ENCODE measurements at regions not wholly inside any gene's neighbourhood (a gene's known extent, or its start where the extent isn't known, plus 50 kb on each side); places are given as distances from the start of the nearest gene placed in this dataset.

DNA sequence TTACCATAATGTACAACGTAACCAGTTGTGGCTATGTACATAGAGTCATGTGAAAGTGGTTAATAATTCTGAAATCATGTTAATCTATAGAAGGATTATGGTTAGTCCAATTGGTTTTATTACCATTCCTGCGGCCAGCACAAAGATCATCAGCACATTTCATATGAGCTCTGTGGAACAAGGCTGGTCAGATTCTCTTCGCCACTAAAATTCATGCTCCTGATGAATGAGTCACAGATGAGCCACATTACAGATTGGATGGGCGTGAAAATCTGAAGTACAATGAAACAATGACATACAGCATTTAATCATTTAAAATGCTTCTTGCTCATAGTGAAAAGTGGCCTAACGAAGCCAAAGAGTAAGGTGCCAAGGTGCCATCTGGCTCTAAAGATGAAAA is 716.2 kb upstream of the PHF14 start:
- DNase-seq: no peak
- H3K36me3 Mint-ChIP-seq (ENCODE audit: low read depth): no peaks in the 10 kb centered on the region
- intact Hi-C loops (cut with micrococcal nuclease): no loop called here
- H3K4me1 Mint-ChIP-seq: no peaks in the 10 kb centered on the region
- H3K27me3 Mint-ChIP-seq: no peaks in the 10 kb centered on the region
- H3K4me3 Mint-ChIP-seq: no peak overlapping the region
- H3K27ac Mint-ChIP-seq: no peak overlapping the region
- no peaks in the 10 kb centered on the region for H3K9me3 Mint-ChIP-seq

DNA sequence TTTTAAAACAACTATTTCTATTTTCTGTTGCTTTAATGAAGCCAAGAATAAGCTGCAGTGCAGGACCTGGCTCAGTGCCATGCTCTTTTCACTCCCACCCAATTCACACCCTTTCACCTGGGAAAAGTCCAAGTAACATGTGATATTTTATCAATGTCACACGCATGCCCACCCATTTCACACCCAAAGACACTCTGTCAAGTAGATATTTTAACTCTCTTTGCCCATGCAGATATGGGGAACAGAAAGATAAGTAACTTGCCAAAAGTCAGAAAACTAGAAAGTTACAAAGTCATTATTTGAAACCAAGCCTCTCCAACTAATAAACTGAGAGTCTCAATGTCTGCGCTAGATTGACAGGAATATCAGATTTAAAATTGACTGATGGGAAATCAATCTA is 706.7 kb upstream of the PHF14 start:
- no peaks in the 10 kb centered on the region for H3K36me3 Mint-ChIP-seq (ENCODE audit: low read depth)
- no peaks in the 10 kb centered on the region for H3K27me3 Mint-ChIP-seq
- H3K27ac Mint-ChIP-seq: no peak overlapping the region
- DNase-seq: no peak
- intact Hi-C loops (cut with micrococcal nuclease): no loop called here
- no peaks in the 10 kb centered on the region for H3K4me1 Mint-ChIP-seq
- peaks cover 5% of the 10 kb centered on the region for H3K9me3 Mint-ChIP-seq
- no peak overlapping the region for H3K4me3 Mint-ChIP-seq

DNA sequence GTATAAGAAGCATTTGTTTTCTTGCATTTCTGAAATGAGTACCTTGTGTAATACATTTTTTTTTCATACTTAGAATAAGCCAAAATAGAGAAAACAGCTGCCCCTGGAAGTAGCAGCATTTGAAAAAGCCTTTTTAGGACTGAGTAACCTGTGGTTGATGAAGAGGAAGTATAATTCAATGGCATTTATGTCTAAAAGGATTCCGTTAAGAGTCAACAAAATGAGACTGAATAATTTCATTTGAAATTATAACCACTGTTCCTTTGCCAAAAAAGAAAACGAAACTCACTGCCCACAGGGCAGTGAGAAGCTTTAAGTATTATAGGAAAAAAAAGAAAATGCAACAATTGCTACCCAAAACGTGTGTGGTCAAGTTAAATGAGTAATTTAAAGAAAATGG is 705.6 kb upstream of the PHF14 start:
- Mint-ChIP-seq H3K36me3 (ENCODE audit: low read depth) (no peaks in the 10 kb centered on the region), H3K4me1 (no peaks in the 10 kb centered on the region), H3K27ac (no peak overlapping the region), H3K27me3 (no peaks in the 10 kb centered on the region), H3K4me3 (no peak overlapping the region), H3K9me3 (peaks cover 5% of the 10 kb centered on the region)
- intact Hi-C loops (cut with micrococcal nuclease): no loop called here
- DNase-seq: no peak

DNA sequence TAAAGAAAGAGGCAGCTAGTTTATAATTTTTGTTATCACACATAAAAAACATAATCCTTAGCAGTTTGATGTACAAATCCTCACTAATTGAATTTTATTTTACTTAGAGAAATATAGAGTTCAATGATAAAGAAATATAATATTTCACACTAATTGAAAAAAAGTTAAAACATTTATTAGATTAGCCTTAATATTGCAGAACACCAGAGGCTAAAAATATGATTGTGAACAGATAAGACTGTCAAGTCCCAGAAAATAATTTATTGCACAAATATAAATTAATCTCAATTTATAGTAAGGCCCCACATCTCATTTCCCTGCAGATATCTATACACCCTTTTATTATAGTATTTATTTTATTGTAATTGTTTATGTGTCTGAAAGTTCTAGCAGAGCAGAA is 690.8 kb upstream of the PHF14 start:
- H3K27ac Mint-ChIP-seq: no peak overlapping the region
- DNase-seq: no peak
- H3K4me3 Mint-ChIP-seq: no peak overlapping the region
- no peaks in the 10 kb centered on the region for H3K4me1 Mint-ChIP-seq
- H3K36me3 Mint-ChIP-seq (ENCODE audit: low read depth): no peaks in the 10 kb centered on the region
- no peaks in the 10 kb centered on the region for H3K9me3 Mint-ChIP-seq
- intact Hi-C loops (cut with micrococcal nuclease): no loop called here
- no peaks in the 10 kb centered on the region for H3K27me3 Mint-ChIP-seq

DNA sequence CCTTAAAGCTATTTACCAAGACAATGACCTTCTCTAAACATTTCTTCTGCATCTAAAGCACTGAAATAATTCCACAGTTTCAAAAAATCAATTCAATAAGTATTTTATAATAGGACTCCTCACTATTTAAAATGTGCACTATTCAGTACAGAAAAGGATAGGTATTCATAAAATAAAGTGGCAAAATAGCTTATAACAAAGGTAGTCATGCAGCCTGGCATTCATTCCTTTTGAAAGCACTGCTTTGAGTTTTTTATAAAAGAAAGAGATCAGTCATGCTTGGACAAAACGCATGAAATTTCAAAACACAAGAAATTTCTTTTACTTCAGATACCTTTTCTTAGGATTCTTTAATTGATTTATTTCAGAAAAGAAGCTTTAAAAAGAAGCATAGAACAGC is 689.7 kb upstream of the PHF14 start:
- no peak for DNase-seq

DNA sequence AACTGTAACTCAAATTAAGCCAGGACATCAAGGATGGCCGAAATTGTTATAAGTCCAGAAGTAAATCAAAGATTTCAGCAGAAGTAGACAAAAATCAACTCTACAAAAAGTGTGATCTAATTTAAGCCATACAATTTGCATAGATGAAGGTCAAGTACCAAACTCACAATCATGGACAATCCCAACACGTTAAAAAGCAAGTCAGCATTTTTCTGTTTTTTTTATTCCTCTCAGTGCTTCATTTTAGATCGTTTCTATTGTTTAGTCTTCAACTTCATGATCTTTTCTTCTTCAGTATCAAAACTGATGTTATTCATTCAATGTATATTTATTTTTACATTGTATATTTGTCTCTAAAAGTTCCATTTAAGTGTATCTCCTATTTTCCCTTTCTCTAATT is 674.3 kb upstream of the PHF14 start:
- intact Hi-C loops (cut with micrococcal nuclease): no loop called here
- Mint-ChIP-seq H3K4me1 (no peaks in the 10 kb centered on the region), H3K36me3 (ENCODE audit: low read depth) (no peaks in the 10 kb centered on the region), H3K27ac (no peak overlapping the region), H3K27me3 (no peaks in the 10 kb centered on the region), H3K9me3 (no peaks in the 10 kb centered on the region), H3K4me3 (no peak overlapping the region)
- DNase-seq: no peak

More for the DNA sequence above, 689.7 kb upstream of the PHF14 start:
- Mint-ChIP-seq H3K27ac (no peak overlapping the region), H3K27me3 (no peaks in the 10 kb centered on the region), H3K4me3 (no peak overlapping the region), H3K9me3 (no peaks in the 10 kb centered on the region), H3K36me3 (ENCODE audit: low read depth) (no peaks in the 10 kb centered on the region), H3K4me1 (no peaks in the 10 kb centered on the region)
- intact Hi-C loops (cut with micrococcal nuclease): no loop called here

DNA sequence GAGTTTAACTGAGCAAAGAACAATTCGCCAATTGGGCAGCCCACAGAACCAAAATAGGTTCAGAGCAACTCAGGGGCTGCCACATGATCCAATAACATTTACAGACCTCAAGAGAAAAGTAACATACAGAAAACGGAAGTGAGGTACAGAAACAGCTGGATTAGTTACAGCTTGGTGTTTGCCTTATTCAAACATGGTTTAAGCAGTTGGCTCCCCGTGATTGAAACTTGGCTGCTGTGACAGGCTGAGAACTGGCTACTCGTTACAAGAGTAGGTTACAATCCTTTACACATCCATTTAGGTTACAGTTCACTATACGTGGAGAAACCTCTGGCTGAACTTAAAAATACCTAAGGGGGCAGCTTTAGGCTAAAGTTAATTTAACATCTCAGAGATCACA is 673.1 kb upstream of the PHF14 start:
- no peak for DNase-seq
- Mint-ChIP-seq H3K4me1 (no peaks in the 10 kb centered on the region), H3K9me3 (no peaks in the 10 kb centered on the region), H3K4me3 (no peak overlapping the region), H3K27ac (no peak overlapping the region), H3K36me3 (ENCODE audit: low read depth) (no peaks in the 10 kb centered on the region), H3K27me3 (no peaks in the 10 kb centered on the region)
- intact Hi-C loops (cut with micrococcal nuclease): no loop called here

DNA sequence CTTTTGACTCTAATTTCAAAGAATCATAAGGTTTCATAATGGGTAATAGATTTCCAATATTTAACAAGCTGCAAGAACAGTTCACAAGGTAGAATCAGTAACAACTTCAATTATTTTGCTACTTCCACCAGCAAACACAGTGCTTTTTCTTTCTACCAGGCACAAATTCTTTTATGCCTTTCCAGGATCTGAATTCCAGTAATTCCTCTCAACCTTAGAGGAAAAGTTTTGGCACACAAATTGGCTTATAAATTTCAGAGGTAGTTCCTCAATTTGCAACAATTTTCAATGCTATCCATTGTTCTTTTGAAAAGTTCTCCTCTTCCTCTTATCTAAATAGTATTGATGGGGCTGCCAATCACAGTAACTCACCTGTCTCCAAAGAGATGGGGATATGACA is 665.4 kb upstream of the PHF14 start:
- Mint-ChIP-seq H3K9me3 (no peaks in the 10 kb centered on the region), H3K4me1 (no peaks in the 10 kb centered on the region), H3K36me3 (ENCODE audit: low read depth) (no peaks in the 10 kb centered on the region), H3K27me3 (no peaks in the 10 kb centered on the region), H3K27ac (no peak overlapping the region), H3K4me3 (no peak overlapping the region)
- intact Hi-C loops (cut with micrococcal nuclease): no loop called here
- DNase-seq: no peak

DNA sequence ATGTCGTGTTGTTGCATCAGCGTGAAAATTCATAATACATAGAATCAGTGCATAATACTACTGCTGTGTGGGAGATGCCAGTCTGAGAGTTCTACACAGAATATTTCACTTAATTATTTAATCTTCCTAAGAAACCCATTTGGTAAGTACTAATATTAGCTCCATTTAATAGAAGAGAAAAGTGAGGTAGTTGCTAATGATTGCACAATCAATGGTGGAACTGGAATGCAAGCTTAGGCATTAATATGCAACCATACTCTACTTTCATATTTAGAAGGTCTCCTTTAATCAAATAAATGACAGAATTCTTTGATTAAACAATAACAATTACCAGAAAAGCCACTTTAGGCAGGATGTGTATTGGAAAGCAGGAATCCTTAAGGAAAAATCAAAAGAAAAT is 660.7 kb upstream of the PHF14 start:
- Mint-ChIP-seq H3K27ac (no peak overlapping the region), H3K4me3 (no peak overlapping the region)

DNA sequence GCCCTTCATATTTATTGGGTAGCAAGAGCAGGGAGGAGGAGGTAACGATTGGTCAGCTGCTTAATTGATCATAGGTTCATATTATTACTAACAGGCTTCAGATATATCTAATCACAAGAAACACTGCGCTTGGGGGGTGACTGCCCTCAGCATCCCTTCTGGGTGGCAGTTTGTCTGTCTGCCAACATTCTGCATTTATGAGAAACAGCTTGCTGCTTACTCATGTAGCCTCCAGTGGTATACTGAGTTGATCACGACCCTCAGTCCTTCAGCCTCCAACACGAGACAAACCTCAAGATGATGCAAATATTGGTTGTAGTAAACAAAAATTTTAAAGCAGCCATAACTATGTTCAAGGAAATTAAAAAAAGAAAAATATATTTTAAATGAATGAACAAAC is 657.8 kb upstream of the PHF14 start:
- intact Hi-C loops (cut with micrococcal nuclease): no loop called here
- Mint-ChIP-seq H3K27me3 (no peaks in the 10 kb centered on the region), H3K4me3 (no peak overlapping the region), H3K4me1 (no peaks in the 10 kb centered on the region), H3K36me3 (ENCODE audit: low read depth) (no peaks in the 10 kb centered on the region), H3K9me3 (no peaks in the 10 kb centered on the region), H3K27ac (no peak overlapping the region)
- no peak for DNase-seq

More for the DNA sequence above, 660.7 kb upstream of the PHF14 start:
- H3K27me3 Mint-ChIP-seq: no peaks in the 10 kb centered on the region
- no peaks in the 10 kb centered on the region for H3K4me1 Mint-ChIP-seq
- H3K36me3 Mint-ChIP-seq (ENCODE audit: low read depth): no peaks in the 10 kb centered on the region
- intact Hi-C loops (cut with micrococcal nuclease): no loop called here
- no peak for DNase-seq
- no peaks in the 10 kb centered on the region for H3K9me3 Mint-ChIP-seq

DNA sequence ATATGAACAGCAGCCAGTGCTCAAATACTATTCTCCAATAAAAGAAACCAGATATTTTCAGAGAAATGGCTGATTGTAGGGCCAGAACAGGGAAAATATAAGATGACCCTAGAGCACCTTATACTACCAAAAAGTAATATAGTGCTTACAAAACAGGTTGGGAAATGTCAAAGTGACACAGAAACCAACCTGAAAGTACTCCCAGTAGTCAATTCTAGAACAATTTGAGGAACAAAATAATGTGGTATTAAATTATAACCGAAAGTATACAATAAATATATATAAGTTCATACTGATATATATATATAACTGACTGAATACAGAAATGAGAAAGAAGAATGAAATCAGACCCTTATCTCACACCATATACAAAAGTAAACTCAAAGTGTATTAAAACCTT is 657.2 kb upstream of the PHF14 start:
- no peaks in the 10 kb centered on the region for H3K4me1 Mint-ChIP-seq
- no peaks in the 10 kb centered on the region for H3K27me3 Mint-ChIP-seq
- no peaks in the 10 kb centered on the region for H3K9me3 Mint-ChIP-seq
- no peak overlapping the region for H3K27ac Mint-ChIP-seq
- H3K36me3 Mint-ChIP-seq (ENCODE audit: low read depth): no peaks in the 10 kb centered on the region
- no peak overlapping the region for H3K4me3 Mint-ChIP-seq
- intact Hi-C loops (cut with micrococcal nuclease): no loop called here
- no peak for DNase-seq

DNA sequence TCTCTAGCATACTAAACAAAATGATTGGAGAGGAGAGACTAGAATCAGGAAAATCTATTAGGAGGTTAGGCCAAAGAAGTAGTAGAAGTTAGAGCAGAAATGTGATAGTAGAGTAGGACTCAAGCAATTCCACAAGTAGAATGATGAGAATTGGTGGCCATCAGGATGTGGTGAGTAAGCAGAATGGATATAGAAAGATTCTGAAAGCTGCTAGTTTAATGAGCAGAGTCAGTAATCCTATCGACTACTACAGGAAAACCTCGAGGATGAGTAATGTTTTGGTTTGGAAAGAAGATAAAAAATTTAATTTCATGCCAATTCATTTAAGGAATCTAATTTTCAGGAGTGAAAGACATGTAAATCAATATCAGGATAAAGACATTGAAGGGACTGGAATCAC is 648.3 kb upstream of the PHF14 start:
- intact Hi-C loops (cut with micrococcal nuclease): no loop called here
- no peak overlapping the region for H3K27ac Mint-ChIP-seq
- H3K9me3 Mint-ChIP-seq: no peaks in the 10 kb centered on the region
- H3K36me3 Mint-ChIP-seq (ENCODE audit: low read depth): no peaks in the 10 kb centered on the region
- H3K4me3 Mint-ChIP-seq: no peak overlapping the region
- H3K27me3 Mint-ChIP-seq: no peaks in the 10 kb centered on the region
- H3K4me1 Mint-ChIP-seq: no peaks in the 10 kb centered on the region
- no peak for DNase-seq

DNA sequence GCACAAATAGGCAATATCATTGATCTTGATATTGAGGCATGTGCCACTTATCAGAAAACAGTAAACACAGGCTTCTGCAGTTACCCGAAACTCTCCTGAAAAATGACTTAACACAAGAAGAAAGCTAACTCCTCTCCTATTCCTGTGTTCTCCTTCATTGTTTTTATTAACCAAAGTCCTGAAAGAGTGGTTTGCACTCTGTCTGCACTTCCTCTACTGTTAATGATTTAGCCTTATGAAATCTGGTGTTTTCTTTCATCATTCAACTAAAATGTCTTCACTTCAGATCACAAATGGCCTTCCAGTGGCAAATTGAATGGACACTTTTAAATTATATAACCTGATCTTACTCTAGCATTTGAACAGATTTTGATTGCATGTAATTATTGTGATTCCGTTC is 630.6 kb upstream of the PHF14 start:
- Mint-ChIP-seq H3K27me3 (no peaks in the 10 kb centered on the region), H3K9me3 (no peaks in the 10 kb centered on the region), H3K4me1 (no peaks in the 10 kb centered on the region), H3K36me3 (ENCODE audit: low read depth) (no peaks in the 10 kb centered on the region), H3K4me3 (no peak overlapping the region), H3K27ac (no peak overlapping the region)
- intact Hi-C loops (cut with micrococcal nuclease): no loop called here
- DNase-seq: no peak

DNA sequence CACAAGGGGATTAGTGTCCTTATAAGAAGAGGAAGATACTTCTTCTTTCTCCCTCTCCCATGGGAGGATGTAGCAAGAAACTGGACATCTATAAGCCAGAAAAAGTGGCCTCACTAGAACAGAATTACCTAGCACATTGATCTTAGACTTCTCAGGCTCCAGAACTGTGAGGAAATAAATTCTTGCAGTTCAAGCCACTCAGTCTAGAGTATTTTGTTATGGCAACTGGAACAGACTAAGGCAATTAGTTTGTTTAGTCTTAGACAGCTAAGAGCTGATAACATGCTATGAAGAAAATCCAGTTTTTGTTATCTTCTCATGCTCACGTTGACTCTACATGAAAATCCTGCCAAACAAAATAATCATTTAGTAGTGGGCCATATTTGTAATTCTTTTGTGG is 627.6 kb upstream of the PHF14 start:
- Mint-ChIP-seq H3K27me3 (no peaks in the 10 kb centered on the region), H3K4me1 (no peaks in the 10 kb centered on the region), H3K4me3 (no peak overlapping the region), H3K36me3 (ENCODE audit: low read depth) (no peaks in the 10 kb centered on the region), H3K27ac (no peak overlapping the region), H3K9me3 (no peaks in the 10 kb centered on the region)
- no peak for DNase-seq
- intact Hi-C loops (cut with micrococcal nuclease): no loop called here

DNA sequence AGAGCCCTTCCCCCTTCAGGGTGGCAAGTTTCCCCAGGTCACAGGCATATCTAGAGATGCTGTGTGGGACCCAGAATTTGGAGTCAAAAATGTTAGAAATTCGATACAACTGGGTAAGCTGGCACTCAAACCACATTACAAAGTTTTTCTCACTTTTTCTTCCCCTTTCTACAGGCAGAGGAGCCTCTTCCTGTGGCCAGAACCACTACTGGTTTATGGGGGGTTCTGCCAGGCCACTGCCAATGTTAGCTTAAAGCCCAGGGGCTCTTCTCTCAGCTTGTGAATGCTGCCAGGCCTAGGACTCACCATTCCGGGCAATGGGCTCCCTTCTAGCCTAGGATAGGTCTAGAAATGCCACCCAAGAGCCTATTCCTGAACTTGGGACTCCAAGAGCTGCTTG is 617.9 kb upstream of the PHF14 start:
- no peak overlapping the region for H3K27ac Mint-ChIP-seq
- H3K4me1 Mint-ChIP-seq: no peaks in the 10 kb centered on the region

DNA sequence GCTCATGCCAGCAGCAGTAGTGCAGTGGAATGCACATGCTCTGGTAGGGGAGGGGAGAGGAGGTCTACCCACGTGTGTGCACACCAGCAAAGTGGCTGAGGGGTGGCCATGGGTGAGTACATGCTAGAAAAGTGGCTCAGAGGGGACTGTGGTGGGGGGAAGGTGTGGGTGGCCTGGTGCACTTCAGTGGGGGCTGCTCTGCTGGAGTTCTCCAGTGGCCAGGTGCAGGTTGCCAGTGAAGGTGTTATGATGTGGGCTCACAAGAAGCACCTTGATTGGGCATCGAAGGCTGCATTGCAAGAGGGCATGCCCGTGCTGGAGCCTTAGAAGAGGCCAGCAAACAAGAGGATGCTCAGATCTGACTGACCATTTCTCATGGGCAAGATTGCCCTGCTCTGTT is 613.6 kb upstream of the PHF14 start:
- Mint-ChIP-seq H3K4me1 (no peaks in the 10 kb centered on the region), H3K27ac (no peak overlapping the region), H3K27me3 (no peaks in the 10 kb centered on the region), H3K9me3 (no peaks in the 10 kb centered on the region), H3K36me3 (ENCODE audit: low read depth) (no peaks in the 10 kb centered on the region), H3K4me3 (no peak overlapping the region)
- intact Hi-C loops (cut with micrococcal nuclease): no loop called here
- DNase-seq: no peak

More for the DNA sequence above, 617.9 kb upstream of the PHF14 start:
- Mint-ChIP-seq H3K27me3 (no peaks in the 10 kb centered on the region), H3K36me3 (ENCODE audit: low read depth) (no peaks in the 10 kb centered on the region), H3K4me3 (no peak overlapping the region), H3K9me3 (no peaks in the 10 kb centered on the region)
- no peak for DNase-seq
- intact Hi-C loops (cut with micrococcal nuclease): no loop called here
